ENCODE measurements at regions not wholly inside any gene's neighbourhood (a gene's known extent, or its start where the extent isn't known, plus 50 kb on each side); places are given as distances from the start of the nearest gene placed in this dataset.

DNA sequence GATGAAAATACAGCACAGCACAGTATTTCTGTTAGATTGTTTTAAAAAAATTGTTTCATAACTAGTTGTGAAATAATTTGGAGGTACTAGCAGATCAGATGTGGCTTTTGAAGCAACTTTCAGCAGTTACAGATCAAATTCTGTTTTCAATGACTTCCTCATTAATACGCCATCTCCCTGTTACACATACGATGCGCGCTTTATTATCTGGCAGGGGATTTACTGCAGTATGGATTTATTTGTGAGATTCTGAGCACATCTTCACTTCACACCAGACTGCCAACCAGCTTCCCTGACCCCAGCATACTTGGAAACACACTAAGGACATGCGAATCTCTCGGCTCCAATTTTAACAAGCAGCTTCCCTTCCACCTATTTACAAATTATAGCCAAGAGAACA, 235.5 kb upstream of the DIAPH2 start:
- TF ChIP-seq, protein P1, sequence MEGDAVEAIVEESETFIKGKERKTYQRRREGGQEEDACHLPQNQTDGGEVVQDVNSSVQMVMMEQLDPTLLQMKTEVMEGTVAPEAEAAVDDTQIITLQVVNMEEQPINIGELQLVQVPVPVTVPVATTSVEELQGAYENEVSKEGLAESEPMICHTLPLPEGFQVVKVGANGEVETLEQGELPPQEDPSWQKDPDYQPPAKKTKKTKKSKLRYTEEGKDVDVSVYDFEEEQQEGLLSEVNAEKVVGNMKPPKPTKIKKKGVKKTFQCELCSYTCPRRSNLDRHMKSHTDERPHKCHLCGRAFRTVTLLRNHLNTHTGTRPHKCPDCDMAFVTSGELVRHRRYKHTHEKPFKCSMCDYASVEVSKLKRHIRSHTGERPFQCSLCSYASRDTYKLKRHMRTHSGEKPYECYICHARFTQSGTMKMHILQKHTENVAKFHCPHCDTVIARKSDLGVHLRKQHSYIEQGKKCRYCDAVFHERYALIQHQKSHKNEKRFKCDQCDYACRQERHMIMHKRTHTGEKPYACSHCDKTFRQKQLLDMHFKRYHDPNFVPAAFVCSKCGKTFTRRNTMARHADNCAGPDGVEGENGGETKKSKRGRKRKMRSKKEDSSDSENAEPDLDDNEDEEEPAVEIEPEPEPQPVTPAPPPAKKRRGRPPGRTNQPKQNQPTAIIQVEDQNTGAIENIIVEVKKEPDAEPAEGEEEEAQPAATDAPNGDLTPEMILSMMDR (IDR thresholded peaks at IDR 0.05): no peak
- no peak overlapping the region for H3K4me3 ChIP-seq
- no peak for DNase-seq (ENCODE audit: low spot score in 2 of 2)
- H3K27me3 ChIP-seq: no peaks in the 10 kb centered on the region
- intact Hi-C loops (cut with DNase I): no loop called here
- no peaks in the 10 kb centered on the region for H3K9me3 ChIP-seq
- no peaks in the 10 kb centered on the region for H3K4me1 ChIP-seq
- H3K27ac ChIP-seq: no peak overlapping the region
- no peaks in the 10 kb centered on the region for H3K36me3 ChIP-seq

DNA sequence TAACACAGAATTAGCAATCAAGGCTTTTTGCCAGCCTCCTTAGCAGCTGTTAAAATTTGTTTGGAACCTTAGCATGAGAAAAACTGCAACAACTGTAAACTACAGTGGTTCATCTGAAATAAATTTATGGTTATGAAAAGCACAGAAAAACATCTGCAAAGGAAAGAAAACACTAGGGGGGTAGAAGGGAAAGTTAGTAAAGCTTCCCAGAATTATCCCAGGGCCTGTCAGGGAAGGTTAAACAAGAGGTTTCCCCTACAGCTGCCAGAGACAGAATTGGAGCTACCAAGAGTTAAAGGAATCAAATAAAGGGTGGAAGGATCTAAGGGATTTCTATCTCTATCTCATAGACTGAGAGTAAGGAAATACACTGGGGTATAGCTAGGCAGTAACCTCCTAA, 234.7 kb upstream of the DIAPH2 start:
- DNase-seq (ENCODE audit: low spot score in 2 of 2): no peak
- Histone ChIP-seq H3K4me3 (no peak overlapping the region), H3K27me3 (no peaks in the 10 kb centered on the region), H3K27ac (no peak overlapping the region), H3K9me3 (no peaks in the 10 kb centered on the region), H3K36me3 (no peaks in the 10 kb centered on the region), H3K4me1 (no peaks in the 10 kb centered on the region)
- TF ChIP-seq, protein P1 (IDR thresholded peaks at IDR 0.05): no peak
- intact Hi-C loops (cut with DNase I): no loop called here

DNA sequence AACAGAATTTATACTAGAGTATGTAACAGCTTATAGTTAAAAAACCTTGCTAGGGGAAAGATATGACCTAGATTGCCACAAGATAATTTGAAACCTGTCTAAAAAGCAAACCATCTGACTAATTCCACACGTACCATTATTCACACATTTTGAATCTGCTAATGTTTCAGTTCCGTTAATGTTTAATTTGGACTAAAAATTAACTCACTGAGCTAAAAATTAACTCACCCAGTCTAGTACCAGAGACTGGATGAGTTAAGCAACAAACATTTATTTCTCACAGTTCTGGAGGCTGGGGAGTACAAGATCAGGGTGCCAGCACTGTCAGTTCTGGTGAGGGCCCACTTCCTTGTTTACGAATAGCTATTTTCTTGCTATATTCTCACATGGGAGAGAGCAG, 231.5 kb upstream of the DIAPH2 start:
- Histone ChIP-seq H3K36me3 (no peaks in the 10 kb centered on the region), H3K27me3 (no peaks in the 10 kb centered on the region), H3K9me3 (no peaks in the 10 kb centered on the region), H3K27ac (no peak overlapping the region), H3K4me1 (no peaks in the 10 kb centered on the region), H3K4me3 (no peak overlapping the region)
- DNase-seq (ENCODE audit: low spot score in 2 of 2): no peak
- intact Hi-C loops (cut with DNase I): no loop called here
- TF ChIP-seq, protein P1 (IDR thresholded peaks at IDR 0.05): no peak

DNA sequence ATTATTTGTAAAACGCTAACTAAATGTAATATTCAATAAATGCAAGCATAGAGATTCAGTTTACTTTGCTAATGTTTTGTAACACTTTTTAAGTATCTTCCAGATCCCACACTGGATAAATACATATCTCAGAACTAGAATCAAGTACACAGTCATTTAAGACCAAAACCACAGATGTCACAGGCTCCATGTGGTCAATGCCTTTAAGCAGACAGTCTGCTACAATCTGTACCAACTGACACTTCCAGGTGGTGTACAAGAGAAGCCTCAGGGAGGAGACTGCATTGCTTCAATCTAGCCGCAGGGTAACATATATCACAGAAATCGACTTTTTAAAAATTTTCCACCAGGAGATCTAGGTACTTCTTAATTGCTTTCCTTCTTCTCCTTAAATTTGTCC, 229.6 kb upstream of the DIAPH2 start:
- no peaks in the 10 kb centered on the region for H3K27me3 ChIP-seq
- no peaks in the 10 kb centered on the region for H3K9me3 ChIP-seq
- H3K27ac ChIP-seq: no peak overlapping the region
- intact Hi-C loops (cut with DNase I): no loop called here
- H3K36me3 ChIP-seq: no peaks in the 10 kb centered on the region
- no peak for DNase-seq (ENCODE audit: low spot score in 2 of 2)
- no peaks in the 10 kb centered on the region for H3K4me1 ChIP-seq
- no peak overlapping the region for H3K4me3 ChIP-seq
- TF ChIP-seq, protein P1 (IDR thresholded peaks at IDR 0.05): no peak

DNA sequence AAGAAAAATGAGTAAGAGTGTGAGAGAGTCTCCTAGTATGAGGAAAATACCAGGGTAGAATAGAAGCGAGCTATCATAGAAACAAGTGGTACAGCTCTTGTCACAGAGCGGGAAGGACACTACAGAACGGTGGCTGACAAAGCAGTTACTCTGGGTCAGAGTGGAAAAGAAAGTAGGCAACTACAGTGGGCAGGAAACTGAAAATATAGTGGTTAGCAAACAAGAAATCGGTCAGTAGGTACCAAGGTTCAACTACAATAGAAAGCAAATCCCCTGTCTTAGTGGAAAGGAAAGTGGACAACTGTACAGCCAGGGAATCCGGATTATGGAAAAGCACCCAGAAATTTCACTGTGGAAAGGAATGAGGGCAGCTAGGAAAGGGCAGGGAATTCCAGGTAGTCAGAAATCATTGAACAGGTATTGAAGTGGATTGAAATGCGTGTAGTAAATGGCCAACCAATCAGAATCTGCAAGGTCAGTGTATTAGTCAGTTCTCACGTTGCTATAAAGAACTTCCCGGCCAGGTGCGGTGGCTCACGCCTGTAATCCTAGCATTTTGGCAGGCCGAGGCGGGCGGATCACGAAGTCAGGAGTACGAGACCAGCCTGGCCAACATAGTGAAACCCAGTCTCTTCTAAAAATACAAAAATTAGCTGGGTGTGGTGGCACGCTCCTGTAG, 219.6 kb upstream of the DIAPH2 start:
- no peak overlapping the region for H3K27ac ChIP-seq
- no peaks in the 10 kb centered on the region for H3K9me3 ChIP-seq
- TF ChIP-seq, protein P1 (IDR thresholded peaks at IDR 0.05): no peak
- H3K4me1 ChIP-seq: no peaks in the 10 kb centered on the region
- intact Hi-C loops (cut with DNase I): no loop called here
- no peaks in the 10 kb centered on the region for H3K27me3 ChIP-seq
- DNase-seq (ENCODE audit: low spot score in 2 of 2): no peak
- no peak overlapping the region for H3K4me3 ChIP-seq
- no peaks in the 10 kb centered on the region for H3K36me3 ChIP-seq
